RWPE2 (cell line): ENCODE measurements at regions not wholly inside any gene's neighbourhood (a gene's known extent, or its start where the extent isn't known, plus 50 kb on each side); places are given as distances from the start of the nearest gene placed in this dataset.

ENCODE experiments used
- ATAC-seq: fragments of 200-7000 bp; cut with Tn5 transposase; 3 replicates; pipeline ENCODE4 v1.9.1; 2021; ENCODE audit warnings: low read depth
- DNase-seq: peaks from one replicate; pipeline ENCODE4 v3.0.0-alpha.2; 2020; ENCODE audit warnings: low spot score
- H3K27ac ChIP-seq: fragments of 450-650 bp; 2 replicates; pipeline ENCODE4 v1.5.1; 2017; ENCODE audit warnings: mild to moderate bottlenecking; ENCODE audit not compliant: poor library complexity, severe bottlenecking
- H3K27me3 ChIP-seq: fragments of 250-450 bp; sonication (Bioruptor Pico); 2 replicates; pipeline ENCODE4 v1.5.1; 2021; ENCODE audit warnings: mild to moderate bottlenecking, moderate library complexity; ENCODE audit not compliant: insufficient read depth, poor library complexity, severe bottlenecking
- H3K36me3 ChIP-seq: fragments of 250-450 bp; sonication (Bioruptor Pico); 2 replicates; pipeline ENCODE4 v1.5.1; 2020; ENCODE audit warnings: low read depth, mild to moderate bottlenecking, moderate library complexity
- H3K4me1 ChIP-seq: fragments of 250-450 bp; sonication (Bioruptor Pico); 2 replicates; pipeline ENCODE4 v1.5.1; 2021; ENCODE audit warnings: mild to moderate bottlenecking, moderate library complexity; ENCODE audit not compliant: insufficient read depth, poor library complexity, severe bottlenecking
- H3K4me3 ChIP-seq: fragments of 250-450 bp; sonication (Bioruptor Pico); 2 replicates; pipeline ENCODE4 v1.5.1; 2021; ENCODE audit warnings: mild to moderate bottlenecking, moderate library complexity; ENCODE audit not compliant: severe bottlenecking
- H3K9me3 ChIP-seq: fragments of 250-450 bp; sonication (Bioruptor Pico); 2 replicates; pipeline ENCODE4 v1.5.1; 2021; ENCODE audit warnings: mild to moderate bottlenecking, moderate library complexity; ENCODE audit not compliant: severe bottlenecking
- CTCF ChIP-seq: fragments of 450-650 bp; IDR thresholded peaks from one replicate; pipeline ENCODE4 v1.5.1; 2017; ENCODE audit warnings: mild to moderate bottlenecking, moderate library complexity; ENCODE audit not compliant: poor library complexity, severe bottlenecking

DNA sequence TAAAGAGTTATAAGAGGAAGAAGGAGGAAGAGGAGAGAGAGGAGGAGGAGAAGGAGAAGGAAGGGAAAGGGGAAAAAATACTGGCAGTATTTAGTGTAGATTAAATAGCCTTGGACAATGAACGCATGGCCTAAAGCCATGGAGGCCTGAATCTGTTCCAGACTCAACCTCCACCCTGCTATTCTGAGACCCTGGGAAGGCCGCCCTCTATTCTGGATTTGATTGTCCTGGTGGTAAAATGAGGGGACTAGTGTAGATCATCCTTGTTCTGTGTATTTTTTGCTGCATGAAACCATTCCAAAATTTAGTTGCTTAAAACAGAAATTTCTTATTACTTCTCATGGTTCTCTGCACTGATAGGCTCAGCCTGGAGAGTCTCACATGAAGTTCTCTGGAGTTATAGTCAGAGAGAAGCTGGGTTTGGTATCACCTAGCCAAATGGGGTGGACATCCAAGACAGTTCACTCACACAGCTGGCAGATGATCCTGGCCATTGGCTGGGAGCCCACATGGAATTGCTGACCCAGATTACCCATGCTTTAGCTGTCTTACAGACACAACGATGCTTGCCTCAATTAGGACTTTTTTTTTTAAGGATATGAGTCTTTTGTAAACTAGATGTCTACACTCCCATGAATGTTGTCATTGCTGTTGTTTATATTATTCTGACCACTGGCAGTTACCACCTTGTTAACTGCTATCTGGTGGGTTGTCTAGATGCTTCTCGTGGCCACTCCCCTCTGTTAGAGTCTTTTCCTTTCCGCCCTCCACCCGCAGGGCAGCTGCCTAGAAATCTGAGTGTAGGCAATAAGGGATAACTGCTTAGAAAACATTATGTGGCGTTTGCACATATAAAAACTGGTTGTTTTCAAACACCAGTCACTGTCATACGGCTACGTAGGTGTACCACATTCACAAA lies 149.9 kb downstream of the SST start:
- H3K4me1 ChIP-seq: no peaks in the 10 kb centered on the region
- no peak overlapping the region for H3K27ac ChIP-seq
- no peaks in the 10 kb centered on the region for H3K36me3 ChIP-seq
- TF ChIP-seq CTCF: no peak
- no peaks in the 10 kb centered on the region for H3K9me3 ChIP-seq
- DNase-seq: no peak
- ATAC-seq: no peak
- H3K27me3 ChIP-seq: peaks cover 9% of the 10 kb centered on the region
- H3K4me3 ChIP-seq: no peak overlapping the region

DNA sequence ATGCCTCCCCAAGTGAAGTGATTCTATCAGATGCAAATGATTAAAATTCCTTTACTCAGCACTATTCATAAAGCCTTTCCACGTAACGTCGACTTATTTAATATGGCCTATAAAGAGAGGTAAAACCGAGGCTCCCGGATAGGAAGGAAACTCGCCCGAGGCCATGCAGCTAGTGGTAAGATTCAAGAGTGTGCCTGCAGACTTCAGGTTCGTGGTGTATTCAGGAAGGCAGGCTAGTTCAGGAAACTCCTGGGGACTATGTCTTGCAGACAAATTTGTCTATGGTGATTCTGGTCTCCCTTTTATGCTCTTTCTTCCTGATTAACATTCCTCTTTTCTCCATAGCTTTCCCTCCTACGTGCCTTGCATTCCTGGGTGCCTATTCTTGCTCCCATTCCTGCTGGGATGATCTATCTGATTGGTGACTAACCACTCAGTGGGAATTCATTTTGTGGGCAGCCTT lies 150.7 kb downstream of the SST start:
- H3K36me3 ChIP-seq: no peaks in the 10 kb centered on the region
- H3K27me3 ChIP-seq: peaks cover 6% of the 10 kb centered on the region
- H3K27ac ChIP-seq: no peak overlapping the region
- no peak for TF ChIP-seq CTCF
- ATAC-seq: no peak
- no peak for DNase-seq
- no peaks in the 10 kb centered on the region for H3K4me1 ChIP-seq
- no peaks in the 10 kb centered on the region for H3K9me3 ChIP-seq
- no peak overlapping the region for H3K4me3 ChIP-seq

- DNase-seq (no peak), ATAC-seq (no peak)
- Histone ChIP-seq H3K36me3 (no peaks in the 10 kb centered on the region), H3K9me3 (no peaks in the 10 kb centered on the region), H3K4me3 (no peak overlapping the region), H3K27me3 (peaks cover 3% of the 10 kb centered on the region), H3K4me1 (no peaks in the 10 kb centered on the region), H3K27ac (no peak overlapping the region)
- TF ChIP-seq CTCF: no peak
Observed at GRCh38 chr3:187518616-187519015, 150.4 kb downstream of the RTP4 start.

GRCh38 chr3:187518207-187518606 lies 150.0 kb downstream of the RTP4 start:
- ATAC-seq (no peak), DNase-seq (no peak)
- no peak overlapping the region for H3K27ac ChIP-seq

More at GRCh38 chr3:187518207-187518606, 150.0 kb downstream of the RTP4 start:
- no peaks in the 10 kb centered on the region for H3K4me1 ChIP-seq
- H3K27me3 ChIP-seq: peaks cover 3% of the 10 kb centered on the region
- H3K4me3 ChIP-seq: no peak overlapping the region
- H3K9me3 ChIP-seq: no peaks in the 10 kb centered on the region
- no peaks in the 10 kb centered on the region for H3K36me3 ChIP-seq
- TF ChIP-seq CTCF: no peak
